H1 (cell line): ENCODE measurements at regions not wholly inside any gene's neighbourhood (a gene's known extent, or its start where the extent isn't known, plus 50 kb on each side); places are given as distances from the start of the nearest gene placed in this dataset.

ENCODE experiments used
- CHD2 ChIP-seq: IDR thresholded peaks from 2 replicates; pipeline ENCODE4 v1.6.1; 2012; ENCODE audit warnings: low read length, improper control_type of control experiment
- CHD7 ChIP-seq: fragments of 300-600 bp; sonication (generic); IDR thresholded peaks from 2 replicates; pipeline ENCODE4 v1.7.1; 2012; ENCODE audit warnings: low read length, moderate library complexity, mild to moderate bottlenecking, inconsistent platforms; ENCODE audit not compliant: insufficient replicate concordance
- CTCF ChIP-seq, 3 experiments: IDR thresholded peaks; 1 replicate in 2 of 3; 2 replicates in 1 of 3; pipeline versions ENCODE4 v1.5.1 to v1.6.1; 2011; ENCODE audit warnings: low read length in 3 of 3, mild to moderate bottlenecking in 3 of 3, inconsistent platforms in 2 of 3, low read depth in 1 of 3, moderate library complexity in 1 of 3; ENCODE audit not compliant: insufficient read depth in 1 of 3; ENCODE audit errors: control extremely low read depth in 1 of 3
- EP300 ChIP-seq, 2 experiments: IDR thresholded peaks; 1 replicate in 1 of 2; 2 replicates in 1 of 2; pipeline ENCODE4 v1.6.1; 2011 to 2012; ENCODE audit warnings: low read depth in 2 of 2, low read length in 2 of 2, mild to moderate bottlenecking in 2 of 2, borderline replicate concordance in 1 of 2, inconsistent platforms in 1 of 2, moderate library complexity in 1 of 2
- EZH2 ChIP-seq: fragments of 200-600 bp; sonication (generic); IDR thresholded peaks from 2 replicates; pipeline ENCODE4 v1.7.1; 2012; ENCODE audit warnings: low read depth, mild to moderate bottlenecking, moderate library complexity, low read length, inconsistent platforms; ENCODE audit not compliant: severe bottlenecking
- GABPA ChIP-seq: IDR thresholded peaks from 2 replicates; pipeline ENCODE4 v1.6.1; 2011; ENCODE audit warnings: mild to moderate bottlenecking, low read length, moderate library complexity, borderline replicate concordance; ENCODE audit not compliant: insufficient read depth
- POLR2A ChIP-seq, 2 experiments: IDR thresholded peaks; 1 replicate in 1 of 2; 2 replicates in 1 of 2; pipeline ENCODE4 v1.6.1; 2011; ENCODE audit warnings: low read depth in 2 of 2, low read length in 2 of 2, mild to moderate bottlenecking in 2 of 2; ENCODE audit errors: control extremely low read depth in 1 of 2
- POLR2AphosphoS5 ChIP-seq: IDR thresholded peaks from 2 replicates; pipeline ENCODE4 v1.6.1; 2011; ENCODE audit warnings: low read depth, low read length
- TEAD4 ChIP-seq: IDR thresholded peaks from 2 replicates; pipeline ENCODE4 v1.6.1; 2012; ENCODE audit warnings: low read depth, low read length, inconsistent platforms, mixed read lengths

GRCh38 chr1:147472489-147472888, 68.8 kb upstream of the BCL9 start:
- TF ChIP-seq EZH2 (no peak), CHD2 (no peak), CTCF (IDR thresholded peaks at IDR 0.05; ENCODE audit: control extremely low read depth in 1 of 3, insufficient read depth in 1 of 3, low read depth in 1 of 3, low read length in 3 of 3) (no peak), POLR2A (IDR thresholded peaks at IDR 0.05; ENCODE audit: control extremely low read depth in 1 of 2, low read depth in 2 of 2, low read length in 2 of 2) (no peak), CHD7 (no peak), TEAD4 (no peak), EP300 (IDR thresholded peaks at IDR 0.05; ENCODE audit: borderline replicate concordance in 1 of 2, low read depth in 2 of 2, low read length in 2 of 2) (no peak), POLR2AphosphoS5 (no peak), GABPA (no peak)
